ENCODE measurements at regions not wholly inside any gene's neighbourhood (a gene's known extent, or its start where the extent isn't known, plus 50 kb on each side); places are given as distances from the start of the nearest gene placed in this dataset.
"Not testable (repeated sequence)": the region's sequence is repeated elsewhere in the genome, so short reads cannot be mapped to it uniquely, and the experiment has no call there.

- intact Hi-C loops (cut with micrococcal nuclease): no loop called here
These were observed 457.7 kb upstream of the RUNX1 start for GRCh38 chr21:35506771-35507170.

DNA sequence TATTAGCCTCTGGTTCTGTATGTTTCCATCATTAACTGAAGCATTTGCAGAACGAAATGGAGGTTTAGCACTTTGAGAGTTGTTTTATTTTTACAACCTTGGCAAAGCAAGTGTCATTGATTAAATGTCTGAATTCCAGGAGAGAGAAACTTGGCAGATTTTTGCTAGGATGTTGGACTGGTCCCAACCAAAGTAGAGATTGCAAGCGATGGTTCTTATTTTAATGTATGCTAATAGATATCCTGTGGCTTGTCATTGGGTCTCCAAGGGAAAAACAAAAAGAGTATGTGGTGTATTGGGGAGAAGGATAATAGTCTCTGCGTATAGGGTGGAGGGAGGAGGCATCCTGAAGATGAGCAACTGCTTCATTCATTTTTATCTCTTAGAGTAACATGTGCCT, 457.2 kb upstream of the RUNX1 start:
- intact Hi-C loops (cut with micrococcal nuclease): no loop called here

GRCh38 chr21:35504951-35505466, 455.9 kb upstream of the RUNX1 start:
- intact Hi-C loops (cut with micrococcal nuclease): no loop called here

GRCh38 chr21:35504277-35504676, 455.2 kb upstream of the RUNX1 start:
- intact Hi-C loops (cut with micrococcal nuclease): no loop called here

DNA sequence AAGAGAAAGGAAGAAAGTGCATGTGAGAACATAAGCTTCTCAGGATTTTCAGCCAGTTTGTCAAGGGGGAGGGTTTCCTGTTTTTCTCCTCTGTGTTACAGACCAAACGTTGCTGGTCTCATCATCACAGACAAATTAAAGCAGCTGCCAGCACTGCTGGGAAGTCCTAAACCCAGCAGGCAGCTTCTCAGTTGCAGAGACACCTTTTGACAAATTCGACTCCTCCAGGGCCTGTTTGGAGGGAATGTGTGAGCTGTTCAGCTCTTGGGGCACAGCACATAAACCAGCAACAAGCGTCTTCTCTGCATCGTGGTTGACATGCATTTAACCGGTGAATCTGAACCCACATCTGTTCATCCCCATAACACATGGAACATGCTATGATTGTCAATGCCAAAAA, 454.6 kb upstream of the RUNX1 start:
- intact Hi-C loops (cut with micrococcal nuclease): no loop called here

GRCh38 chr21:35502821-35503220, 453.7 kb upstream of the RUNX1 start:
- intact Hi-C loops (cut with micrococcal nuclease): no loop called here

DNA sequence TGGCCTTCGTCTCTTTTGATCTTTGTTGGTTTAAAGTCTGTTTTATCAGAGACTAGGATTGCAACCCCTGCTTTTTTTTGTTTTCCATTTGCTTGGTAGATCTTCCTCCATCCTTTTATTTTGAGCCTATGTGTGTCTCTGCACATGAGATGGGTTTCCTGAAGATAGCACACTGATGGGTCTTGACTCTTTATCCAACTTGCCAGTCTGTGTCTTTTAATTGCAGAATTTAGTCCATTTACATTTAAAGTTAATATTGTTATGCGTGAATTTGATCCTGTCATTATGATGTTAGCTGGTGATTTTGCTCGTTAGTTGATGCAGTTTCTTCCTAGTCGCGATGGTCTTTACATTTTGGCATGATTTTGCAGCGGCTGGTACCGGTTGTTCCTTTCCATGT, 448.4 kb upstream of the RUNX1 start:
- intact Hi-C loops (cut with micrococcal nuclease): not testable (repeated sequence)

GRCh38 chr21:35491920-35492678, 443.0 kb upstream of the RUNX1 start:
- intact Hi-C loops (cut with micrococcal nuclease): no loop called here

DNA sequence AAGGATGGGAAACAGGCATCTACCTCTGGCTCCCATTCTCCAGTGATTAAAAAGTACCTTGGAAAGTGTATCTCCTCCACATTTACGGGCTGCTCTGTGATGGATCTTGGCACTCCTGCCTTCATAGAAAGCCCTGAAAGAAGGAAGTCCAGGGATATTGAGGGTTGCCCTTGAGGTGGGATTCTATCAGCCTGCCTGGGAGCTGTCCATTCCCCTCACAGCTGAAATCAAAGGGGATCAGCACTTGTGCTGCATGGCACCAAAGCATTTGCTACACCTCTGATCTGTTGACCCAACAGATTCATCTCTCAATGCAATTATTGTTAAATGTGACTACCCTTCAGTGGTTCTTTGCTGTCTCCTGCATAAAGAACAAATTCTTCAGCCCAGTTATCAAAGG, 442.0 kb upstream of the RUNX1 start:
- intact Hi-C loops (cut with micrococcal nuclease): no loop called here

DNA sequence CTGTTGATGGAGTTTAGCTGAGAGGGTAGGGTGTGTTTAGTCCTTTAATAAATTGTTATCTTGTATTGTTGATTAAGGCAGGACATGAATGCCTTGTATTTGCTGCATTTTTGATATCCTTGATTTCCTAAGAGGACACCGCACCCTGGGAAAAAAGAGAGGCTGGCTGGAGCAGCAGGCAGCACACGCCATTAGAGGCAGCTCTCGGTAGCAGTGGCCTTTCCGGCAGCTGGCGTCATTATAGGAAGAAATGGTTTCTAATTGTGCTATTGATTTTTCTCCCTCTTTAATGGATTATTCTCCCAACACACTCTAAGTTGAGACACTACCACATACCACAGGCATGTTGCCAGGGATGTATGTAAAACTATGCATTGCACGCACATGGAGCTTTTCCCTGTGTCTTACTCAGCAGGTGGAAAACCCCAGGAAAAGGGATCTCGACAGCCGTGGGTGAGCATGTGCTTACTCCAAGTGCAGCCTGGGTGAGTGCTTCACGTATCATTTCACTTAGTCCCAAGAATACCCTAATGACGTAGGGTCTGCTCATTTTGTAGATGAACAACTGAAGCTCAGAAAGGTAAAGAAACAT, 440.4 kb upstream of the RUNX1 start:
- intact Hi-C loops (cut with micrococcal nuclease): no loop called here

GRCh38 chr21:35488946-35489345, 439.8 kb upstream of the RUNX1 start:
- intact Hi-C loops (cut with micrococcal nuclease): no loop called here

DNA sequence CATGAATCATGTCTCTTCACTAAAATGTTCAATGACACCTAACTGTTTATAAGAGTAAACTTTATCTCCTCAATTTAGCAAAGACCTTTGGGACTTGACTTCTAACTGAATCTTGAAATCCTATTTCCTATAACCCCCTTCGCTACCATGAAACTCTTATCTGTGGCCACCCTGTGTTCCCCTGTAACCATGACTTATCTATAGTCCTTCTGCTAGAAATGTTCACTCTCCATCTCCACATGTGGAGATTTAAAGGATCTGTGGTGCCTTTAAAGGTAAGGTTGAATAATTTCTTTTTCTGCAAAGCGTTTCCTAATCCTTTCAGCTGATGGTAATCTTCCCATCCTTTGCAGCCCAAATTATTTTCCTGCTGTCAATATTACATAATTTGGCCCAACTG, 436.3 kb upstream of the RUNX1 start:
- intact Hi-C loops (cut with micrococcal nuclease): no loop called here

DNA sequence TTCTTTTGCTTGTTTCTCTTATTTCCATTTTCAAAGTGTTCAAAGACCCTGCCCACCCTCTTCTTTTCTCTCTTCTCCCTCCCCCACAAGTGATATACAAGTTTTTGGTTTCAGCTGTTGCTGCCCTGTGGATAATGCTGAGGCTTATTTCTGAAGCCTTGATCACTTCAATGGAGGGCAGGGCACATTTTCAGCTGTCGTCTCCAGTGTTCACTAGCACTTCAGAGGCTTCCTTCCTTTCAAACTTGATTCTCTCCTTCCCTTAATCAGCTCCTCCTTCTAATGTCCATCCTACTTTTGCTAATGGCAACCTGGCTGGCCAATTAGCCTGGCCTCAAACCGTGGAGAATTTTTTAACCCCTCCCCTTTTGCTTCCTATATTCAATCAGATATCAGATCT, 435.7 kb upstream of the RUNX1 start:
- intact Hi-C loops (cut with micrococcal nuclease): no loop called here

DNA sequence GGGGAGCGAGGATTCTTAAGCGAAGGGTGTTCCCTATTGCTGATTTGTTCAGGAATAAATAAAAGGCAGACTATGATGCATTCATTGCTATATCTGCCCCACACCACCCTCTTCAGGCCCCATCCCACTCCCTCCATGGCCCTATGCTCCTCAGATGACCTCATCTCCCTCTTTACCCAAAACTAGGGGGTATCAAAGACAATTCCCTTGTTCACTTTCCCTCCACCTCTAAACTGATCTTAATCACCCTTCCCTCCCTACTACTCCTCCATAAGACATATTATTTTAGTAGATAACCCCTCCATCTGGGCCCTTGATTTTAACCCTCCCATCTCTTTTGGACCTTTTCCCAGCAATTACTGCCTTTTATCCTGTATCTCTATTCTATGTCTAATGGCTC, 434.9 kb upstream of the RUNX1 start:
- intact Hi-C loops (cut with micrococcal nuclease): no loop called here

GRCh38 chr21:35482933-35483662, 434.0 kb upstream of the RUNX1 start:
- intact Hi-C loops (cut with micrococcal nuclease): no loop called here

DNA sequence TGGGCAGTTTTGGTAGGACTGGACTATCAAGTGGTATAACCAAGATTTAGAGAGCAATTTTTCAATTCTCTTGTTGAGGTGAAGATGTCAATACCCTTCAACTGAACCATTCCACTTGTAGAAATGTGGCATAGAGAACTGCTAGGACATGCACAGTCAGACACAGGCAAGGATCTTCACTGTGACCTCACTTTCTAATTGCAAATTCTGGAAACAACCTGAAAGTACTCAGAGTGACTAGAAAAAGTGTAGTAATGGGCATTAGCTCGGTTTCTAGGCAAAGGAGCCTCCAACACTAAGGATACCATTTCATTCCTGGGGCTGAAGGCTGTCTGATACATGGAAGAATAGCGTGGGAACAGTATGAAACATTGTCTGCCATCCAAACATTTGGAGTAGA, 433.0 kb upstream of the RUNX1 start:
- intact Hi-C loops (cut with micrococcal nuclease): no loop called here

GRCh38 chr21:35481005-35481404, 431.9 kb upstream of the RUNX1 start:
- intact Hi-C loops (cut with micrococcal nuclease): no loop called here

DNA sequence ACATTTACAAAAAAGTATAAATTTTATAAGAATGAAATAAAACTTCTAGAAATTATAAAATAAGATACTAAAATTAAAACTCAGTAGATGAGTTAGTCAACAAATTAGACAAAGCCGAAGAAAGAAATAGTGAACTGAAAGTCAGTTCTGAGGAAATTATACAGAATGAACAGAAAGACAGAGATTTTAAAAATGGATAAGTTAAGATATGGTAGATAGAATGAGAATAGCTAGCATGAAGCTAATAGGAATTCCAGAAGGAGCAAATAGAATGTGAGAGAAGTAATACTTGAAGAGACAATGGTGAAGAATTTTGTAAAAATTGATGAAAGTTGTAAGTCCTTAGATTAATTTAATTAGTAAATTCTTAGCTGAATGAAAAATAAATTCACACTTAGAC, 430.4 kb upstream of the RUNX1 start:
- intact Hi-C loops (cut with micrococcal nuclease): no loop called here

GRCh38 chr21:35479065-35479448, 430.0 kb upstream of the RUNX1 start:
- intact Hi-C loops (cut with micrococcal nuclease): no loop called here

DNA sequence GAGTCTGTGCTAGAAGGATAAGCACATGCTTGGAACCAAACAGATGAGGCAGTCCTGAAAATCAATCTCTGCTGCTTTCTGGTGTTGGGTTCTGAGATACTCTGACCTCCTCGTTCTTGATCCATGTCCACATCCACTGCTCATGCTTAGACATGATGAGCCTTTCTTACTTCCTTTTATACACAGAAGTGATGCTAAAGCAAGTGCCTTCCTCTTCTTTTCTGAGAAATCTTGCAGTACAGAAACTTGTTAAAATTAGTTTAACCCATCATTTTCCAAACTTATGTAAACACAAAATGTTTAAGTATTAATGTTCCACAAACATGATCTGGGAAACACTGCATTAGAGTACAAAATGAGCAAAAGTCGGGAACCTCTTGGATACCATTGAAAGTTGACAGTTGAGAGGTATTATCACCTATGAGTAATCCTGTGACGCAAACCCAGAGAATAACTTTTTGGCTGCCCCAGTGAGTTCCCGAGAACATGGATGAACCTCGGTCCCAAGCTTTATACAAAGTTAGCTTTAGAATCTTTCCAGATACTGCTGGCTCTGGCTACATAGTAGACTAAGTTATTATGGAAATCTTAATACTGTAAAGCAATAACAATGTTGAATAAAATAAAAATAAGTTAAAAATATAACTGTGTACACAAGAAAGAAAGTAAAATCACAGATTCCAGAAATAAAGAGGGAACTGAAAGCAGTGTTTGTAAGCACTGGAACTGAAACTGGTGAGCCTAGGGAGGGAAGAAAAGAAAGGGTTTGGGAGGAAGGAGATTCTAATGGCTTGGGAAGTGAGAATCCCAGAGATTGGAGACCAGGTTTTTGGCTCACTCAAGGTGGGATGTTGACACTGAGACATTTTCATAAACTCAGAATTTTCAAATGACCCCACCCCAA, 429.3 kb upstream of the RUNX1 start:
- intact Hi-C loops (cut with micrococcal nuclease): no loop called here

GRCh38 chr21:35477622-35478021, 428.5 kb upstream of the RUNX1 start:
- intact Hi-C loops (cut with micrococcal nuclease): no loop called here
